ENCODE measurements at regions not wholly inside any gene's neighbourhood (a gene's known extent, or its start where the extent isn't known, plus 50 kb on each side); places are given as distances from the start of the nearest gene placed in this dataset.

DNA sequence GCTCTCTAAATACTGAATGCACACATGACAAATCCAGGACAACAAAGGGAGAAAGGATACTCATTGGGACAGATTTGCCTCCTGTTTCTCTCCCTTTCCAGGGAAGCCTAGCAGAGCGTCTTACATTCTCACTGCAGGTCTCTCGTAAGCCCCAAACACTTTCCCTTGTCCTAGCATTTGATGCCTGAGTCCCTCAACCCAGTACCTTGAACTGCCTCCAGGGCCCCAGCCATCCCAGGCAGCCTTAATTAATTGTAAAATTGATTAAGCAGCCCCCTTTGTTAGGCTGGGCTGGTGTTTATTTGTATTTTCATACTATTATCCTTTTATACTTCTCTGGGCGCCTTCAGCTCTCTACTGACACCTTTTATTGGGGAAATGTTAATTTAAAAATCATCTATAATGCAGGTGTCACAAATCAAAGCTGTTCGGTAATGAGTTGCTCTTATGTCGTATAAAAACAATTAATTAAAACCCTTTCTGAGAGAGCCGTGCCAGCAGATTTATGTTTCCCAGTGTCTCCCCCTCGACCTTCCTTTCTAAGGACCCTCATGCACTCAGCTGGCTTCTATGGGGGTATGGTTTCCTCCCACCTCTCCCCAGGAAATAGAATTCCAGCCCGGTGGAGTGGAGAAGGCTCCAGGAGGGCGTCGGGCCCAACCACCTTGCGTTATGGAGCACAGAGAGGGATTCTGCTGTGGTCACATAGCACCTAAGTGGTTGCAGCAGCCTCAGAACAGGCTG lies 243.8 kb downstream of the RPS24 start:
- DNase-seq: no peak

DNA sequence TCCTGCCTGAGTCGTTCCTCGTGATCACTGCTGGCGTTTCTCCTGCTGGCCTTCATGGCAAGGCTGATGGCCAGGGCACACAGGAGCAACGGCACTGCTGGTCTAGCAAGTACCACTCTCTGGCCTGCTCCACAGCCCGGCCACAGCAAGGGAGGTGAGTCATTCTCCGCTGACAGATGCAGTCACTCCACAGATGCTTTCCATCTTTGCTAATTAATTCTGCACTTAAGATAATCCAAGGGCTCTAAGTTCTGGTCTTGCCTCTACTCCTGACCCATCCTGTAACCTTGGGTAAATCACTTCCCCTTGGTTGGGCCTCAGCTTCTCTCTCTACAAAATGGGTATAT lies 244.4 kb downstream of the RPS24 start:
- DNase-seq: no peak

DNA sequence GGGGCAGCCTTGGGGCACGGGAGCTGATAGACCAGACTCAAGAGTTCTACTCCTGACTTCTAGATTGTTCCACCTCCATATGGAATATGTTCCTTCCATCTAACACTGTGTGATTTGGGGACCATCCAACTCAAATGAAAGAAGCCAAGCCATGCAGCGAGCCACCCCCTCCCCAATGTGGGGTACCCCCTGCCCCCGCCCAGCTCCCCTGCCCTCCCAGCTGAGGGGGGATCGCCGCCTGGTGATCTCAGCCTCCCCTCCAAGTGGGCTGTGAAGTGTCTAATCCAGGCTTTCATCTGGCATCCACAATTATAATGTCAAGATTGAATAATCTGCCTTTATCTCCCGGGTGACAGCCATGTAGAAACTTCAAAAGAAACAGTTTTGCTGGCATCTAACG lies 246.1 kb downstream of the RPS24 start:
- no peak for DNase-seq

DNA sequence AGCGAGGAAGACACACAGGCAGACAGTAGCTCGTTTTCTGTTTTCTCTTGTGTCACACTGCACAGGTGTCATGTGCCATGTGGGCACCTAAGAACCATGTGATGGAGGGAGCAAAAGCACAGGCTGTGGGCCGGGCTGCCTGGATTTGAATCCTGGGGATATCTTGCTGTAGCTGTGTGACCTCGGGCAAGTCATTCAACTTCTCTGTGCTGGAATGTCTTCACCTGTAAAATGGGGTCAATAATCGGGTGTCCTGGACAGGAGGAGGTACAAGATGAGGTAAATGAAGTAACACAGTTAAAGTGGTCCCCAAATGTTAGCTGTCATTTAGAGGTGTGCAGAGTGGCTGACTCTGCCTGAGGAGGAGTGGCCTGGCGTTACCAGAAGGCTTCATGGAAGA lies 246.9 kb downstream of the RPS24 start:
- DNase-seq: no peak

DNA sequence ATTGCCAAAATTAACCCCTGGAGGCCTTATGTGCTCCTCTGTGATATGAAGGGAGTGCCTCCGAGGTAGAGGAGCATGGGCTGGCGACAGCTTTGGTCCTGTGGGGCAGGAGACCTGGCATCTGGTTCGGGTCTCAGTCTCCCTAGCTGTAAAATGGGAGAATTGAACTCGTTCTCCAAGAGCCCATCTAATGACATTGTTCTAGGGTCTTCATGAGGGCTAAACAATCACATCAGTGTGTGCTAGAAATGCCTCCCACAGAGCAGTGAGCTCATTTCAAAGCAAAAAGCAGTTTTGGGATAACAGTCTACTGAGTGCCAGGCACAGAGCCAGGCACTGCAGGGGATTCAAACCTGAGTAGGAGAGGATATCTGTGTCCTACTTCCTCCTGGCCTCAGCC lies 248.0 kb downstream of the RPS24 start:
- no peak for DNase-seq

DNA sequence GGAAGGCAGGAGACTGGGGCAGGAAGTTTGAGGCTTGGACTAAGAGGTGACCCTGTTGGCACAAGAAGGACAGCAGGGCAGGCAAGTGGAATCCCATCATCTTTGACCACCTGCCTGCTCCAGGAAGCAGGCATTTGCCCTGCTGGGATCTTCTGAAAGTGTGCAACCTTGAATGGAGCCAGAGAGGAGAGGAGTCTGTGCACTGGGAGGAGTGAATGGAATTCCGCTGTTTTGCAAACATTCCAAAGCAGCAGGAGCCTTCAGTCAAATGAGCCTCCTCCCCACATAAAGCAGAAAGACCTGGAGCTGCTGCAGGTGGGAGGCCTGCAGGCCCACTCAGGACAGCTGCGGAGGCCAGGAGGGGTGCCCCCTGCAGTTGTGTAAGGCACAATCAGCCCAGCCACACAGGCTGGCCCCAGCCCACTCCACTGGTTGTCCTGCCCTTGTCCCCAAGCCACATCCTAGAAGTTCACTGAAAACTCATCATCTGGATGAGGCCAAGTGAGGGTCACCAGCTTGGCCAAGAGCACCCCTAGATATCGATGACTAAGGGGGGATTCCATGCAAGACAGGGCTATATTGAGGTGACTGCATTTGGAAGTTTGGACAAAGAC lies 249.5 kb downstream of the RPS24 start:
- no peak for DNase-seq

DNA sequence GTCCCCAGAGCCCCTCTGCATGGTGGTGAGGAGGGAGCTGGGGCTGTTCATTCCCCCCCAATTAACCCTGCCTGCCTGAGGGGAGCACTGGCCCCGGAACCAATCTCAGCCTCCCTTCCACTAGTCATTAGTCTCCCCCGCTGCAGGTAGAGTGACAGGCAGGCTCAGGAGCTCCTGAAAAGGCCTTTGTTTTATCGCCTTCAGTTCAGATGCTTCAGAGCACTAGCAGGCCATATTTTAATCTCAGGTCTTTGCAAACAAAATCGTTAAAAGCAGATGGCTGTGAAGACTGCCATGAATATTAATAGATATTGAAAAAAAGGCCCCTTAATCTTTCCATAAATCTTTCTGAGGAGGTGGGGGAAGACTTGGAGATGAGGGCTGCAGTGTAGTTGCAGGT lies 250.7 kb downstream of the RPS24 start:
- no peak for DNase-seq

DNA sequence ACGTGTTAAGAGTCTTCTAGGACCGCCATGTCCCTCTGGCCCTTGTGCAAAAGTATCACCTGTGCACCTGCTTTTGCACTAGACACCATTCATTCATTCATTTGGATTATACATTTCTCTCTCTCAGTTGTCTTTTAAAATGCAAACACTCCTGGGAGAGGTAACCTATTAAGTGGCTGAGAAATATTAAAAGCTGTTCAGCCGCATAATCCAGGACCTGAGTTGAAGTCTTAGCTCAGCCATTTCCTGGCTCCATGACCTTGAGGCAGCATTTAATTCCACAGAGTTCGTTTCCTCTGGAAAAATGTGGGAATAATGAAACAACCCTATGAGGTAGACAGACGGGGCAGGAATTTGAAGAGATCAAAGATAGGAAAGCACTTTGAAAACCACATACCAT lies 251.6 kb downstream of the RPS24 start:
- no peak for DNase-seq

DNA sequence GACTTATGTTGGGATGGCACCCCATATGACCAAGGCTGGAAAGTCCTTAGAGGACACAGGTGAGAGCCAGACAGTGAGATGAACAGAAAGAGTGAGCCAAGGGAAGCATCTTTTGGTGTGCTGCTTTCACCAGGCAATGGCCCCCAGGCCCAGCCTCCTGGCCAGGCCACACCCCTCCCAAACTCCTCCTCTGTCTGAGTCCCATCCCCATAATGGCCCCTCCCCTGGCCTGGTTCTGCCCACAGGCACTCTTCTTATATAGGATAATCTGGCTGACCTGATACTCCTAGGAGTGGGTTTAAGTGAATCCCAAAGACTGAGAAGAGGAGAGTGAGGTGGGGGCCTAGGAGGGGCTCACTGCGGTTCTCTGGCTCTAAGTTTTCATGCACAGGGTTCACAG lies 252.5 kb downstream of the RPS24 start:
- DNase-seq: no peak

DNA sequence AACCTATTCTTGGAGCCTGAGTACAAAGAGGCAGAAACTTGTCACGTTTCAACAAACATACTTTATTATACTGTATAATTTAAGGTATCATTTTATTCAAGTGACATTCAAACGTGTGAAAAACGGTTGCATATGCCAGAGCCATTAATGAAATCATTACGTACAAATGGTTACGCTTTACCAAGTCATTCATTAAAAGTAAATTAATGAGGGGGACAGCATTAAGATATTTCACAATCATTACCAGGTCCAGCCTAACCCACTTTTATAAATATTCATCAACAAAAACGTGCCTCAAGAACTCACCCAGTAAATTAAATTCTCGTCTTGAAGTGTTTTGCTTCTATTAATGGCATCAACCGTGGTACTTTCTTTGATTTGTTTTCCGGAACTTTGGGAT lies 253.0 kb downstream of the RPS24 start:
- DNase-seq: no peak

DNA sequence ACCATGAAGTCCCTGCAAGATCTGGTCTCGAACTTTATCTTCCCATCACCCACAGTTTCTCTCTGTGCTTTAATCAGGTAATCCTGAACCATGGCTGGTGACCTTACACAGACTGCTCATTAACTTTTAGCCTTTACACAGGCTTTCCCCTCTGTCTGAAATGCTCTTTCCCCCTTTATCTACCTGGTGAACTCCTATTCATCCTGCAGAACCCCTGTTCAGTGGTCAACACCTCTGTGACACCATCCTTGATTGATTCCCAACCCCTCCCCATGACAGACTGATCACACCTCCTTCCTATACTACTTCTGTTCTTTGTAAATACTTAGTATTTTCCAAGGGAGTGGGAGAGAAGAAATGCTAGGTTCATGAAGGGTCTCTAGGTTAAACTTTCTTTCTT lies 254.0 kb downstream of the RPS24 start:
- no peak for DNase-seq

DNA sequence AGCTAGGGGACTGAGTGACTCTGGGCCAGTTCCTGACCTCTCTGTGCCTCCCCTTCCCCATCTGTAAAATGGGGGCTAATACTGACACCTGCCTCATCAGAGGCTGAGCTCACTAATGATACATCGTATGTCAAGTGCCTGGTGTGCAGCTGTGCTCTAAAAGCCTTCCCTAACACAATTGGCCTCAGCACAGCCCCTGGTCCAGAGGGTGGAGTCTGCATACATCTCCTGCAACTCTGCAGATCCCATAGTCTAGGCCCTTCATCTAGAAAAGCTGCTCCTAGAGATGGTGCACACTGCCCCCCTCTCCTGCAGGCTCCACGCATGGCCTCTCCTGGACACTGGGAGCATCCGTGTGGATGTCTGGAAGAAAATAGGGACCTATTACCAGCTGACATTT lies 255.0 kb downstream of the RPS24 start:
- DNase-seq: no peak

DNA sequence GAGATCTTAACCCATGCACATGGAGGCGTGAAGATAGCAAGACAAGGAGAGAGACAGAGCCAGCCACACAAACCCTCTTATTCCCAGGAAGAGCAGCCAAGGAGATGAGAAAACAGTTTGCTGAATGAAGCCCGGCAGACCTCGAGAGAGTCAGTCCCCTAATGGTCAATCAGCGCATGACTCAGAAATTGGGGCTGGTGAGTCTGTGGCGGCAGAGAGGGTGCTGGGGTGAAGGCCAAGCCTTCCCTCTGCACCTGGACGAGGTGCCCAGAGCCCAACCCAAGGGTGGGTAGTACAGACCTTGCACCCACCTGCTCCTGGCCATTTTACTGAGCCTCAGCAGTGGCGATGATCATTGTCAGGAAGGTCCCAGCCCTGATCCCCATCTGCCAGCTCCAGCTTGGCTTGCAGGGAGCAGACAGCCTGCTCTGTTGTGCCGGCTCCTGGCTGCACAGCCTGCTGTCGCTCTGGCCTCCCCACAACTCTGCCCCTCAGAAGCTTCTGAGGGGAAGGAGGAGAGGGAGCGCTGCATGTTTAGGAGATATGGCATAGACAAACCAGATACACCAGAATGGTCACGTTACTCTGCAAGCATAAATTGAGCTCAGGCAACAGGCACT lies 256.6 kb downstream of the RPS24 start:
- DNase-seq: no peak

DNA sequence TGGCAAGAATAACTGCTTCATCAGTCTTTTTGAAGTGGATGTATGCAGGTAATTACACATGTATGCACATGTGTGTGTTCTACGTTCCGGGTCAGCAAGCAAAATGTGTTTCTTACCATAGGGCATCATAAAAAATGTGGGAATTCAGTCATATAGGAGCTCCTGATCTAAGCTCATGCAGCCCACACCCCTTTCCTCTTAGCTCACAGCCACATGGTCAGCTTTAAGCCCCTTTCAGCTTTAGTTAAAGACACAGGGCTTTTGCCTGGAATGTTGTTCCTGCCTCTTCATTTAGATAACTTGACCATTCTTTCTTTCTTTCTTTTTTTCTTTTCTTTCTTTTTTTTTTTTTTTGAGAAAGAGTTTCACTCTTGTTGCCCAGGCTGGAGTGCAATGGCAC lies 258.1 kb downstream of the RPS24 start:
- no peak for DNase-seq

DNA sequence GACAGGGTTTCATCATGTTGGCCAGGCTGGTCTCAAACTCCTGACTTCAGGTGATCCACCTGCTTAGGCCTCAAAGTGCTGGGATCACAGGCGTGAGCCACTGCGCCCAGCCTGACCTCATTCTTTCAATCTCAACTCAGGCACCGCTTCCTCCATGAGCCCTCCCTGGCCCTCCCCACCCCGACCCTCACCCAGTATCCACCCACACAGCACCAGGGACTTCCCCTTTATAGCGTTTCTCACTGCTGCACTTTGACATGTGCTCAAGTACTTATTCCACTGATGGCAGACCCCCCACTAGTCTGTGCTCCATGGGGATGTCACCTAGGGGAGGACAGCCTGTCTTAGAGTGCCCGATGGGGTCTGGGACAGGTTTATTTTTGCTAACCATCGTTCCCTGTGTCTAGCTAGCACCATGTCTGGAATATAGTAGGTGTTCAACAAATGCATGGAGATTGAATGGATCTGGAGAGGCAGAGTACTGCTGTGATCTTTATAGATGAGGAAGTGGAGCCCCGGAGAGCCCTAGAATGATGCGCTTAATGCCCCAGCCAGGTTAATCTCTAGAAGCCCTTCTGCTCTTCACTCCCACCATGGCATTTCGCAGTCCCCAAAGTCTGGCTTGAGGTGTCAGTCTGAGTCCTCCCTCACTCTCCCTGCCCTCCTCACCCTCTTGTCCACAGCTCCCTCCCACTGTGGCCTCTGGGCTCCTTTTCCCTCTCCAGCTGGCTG lies 258.8 kb downstream of the RPS24 start:
- no peak for DNase-seq

DNA sequence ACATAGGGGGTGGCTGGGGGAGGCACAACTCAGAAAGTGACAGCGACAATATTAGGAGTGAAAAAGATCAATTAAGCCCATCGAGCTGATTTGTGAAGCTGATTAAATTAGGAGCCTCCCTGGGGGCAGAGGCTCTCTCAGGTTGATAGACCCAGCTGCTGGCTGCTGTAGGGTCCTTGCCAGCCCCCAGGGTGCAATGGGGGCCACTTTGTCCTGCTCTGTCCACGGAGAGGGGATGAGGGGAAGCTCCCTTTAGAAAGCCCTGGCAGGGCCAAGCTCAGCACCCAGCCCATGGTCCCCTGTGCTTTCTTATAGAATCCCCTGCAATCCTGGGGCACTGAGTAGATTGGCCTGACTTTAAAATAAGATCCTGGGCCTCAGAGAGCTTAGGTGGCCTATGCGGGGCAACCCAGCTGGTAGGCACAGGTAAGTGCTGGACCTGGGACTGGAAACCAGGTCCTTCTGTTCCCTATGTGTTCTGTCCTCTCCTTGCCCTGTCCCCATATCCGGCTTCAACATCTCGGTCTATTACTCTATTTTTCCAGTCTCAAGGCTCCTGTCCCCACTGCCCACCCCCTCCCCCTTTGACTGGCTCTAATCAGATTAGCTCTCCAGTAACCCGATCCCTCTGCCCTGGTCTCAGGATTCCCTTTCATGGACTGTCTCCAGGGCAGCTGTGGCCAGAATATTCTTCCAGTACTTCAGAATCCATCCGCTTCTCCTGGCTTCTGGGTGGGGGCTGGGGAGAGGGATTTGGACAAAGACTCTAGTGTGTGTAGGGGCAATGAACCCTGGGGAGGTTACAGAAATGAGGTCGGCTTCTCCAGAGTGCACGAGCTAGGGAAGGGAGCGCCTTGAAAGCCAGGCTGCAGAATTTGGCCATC lies 259.6 kb downstream of the RPS24 start:
- no peak for DNase-seq

DNA sequence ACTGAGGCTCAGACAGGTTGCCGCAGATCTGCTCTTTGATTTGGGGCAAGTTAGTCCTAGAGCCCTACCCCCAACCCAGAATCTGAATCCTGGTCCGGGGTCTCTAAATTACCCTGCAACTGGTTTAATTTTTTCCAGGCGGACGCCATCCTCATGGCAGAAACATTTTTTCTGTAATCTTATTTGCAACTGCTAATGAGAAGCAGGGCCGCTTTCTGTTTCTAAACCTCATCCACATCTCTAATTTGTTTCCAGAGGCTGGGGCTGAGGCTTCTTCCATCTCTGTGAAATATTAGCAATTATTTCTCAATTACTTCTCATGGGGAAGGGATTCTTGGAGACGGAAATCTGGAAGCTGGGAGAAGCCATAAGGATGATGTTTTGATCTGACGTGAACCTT lies 261.6 kb downstream of the RPS24 start:
- no peak for DNase-seq

DNA sequence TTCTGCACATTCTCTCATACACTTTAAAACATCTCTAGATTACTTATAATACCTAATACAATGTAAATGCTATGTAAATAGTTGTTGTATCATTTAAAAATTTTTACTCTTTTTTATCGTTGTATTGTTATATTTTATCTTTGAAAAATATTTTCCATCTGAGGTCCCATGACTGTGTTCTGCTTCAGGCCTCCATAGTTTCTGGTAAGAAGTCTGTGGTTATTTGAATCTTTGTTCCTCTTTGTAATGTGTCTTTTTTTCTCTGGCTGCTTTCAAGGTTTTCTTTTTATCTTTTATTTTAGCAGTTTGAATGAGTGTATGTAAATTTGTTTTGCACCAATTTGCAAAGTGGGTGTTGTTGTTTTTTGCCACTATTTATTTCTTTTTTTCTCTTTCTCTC lies 263.1 kb downstream of the RPS24 start:
- DNase-seq: no peak

DNA sequence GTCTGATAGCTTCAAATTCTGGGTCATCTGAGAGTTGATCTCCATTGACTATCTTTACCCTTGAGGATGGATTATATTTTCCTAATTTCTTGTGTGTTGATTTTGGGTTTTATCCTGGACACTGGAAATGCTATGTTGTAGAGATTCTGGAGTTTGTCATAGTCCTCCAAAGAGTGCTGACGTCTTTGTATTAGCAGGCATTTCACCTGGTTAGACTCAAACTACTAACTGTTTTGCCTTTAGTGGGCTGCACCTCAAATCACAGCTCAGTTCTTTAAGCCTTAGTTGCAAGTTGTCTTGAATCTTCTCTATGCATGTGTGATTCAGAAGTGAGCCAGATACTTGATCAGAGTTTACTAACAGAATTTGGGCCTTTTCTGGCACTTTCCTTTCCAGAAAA lies 264.3 kb downstream of the RPS24 start:
- no peak for DNase-seq

DNA sequence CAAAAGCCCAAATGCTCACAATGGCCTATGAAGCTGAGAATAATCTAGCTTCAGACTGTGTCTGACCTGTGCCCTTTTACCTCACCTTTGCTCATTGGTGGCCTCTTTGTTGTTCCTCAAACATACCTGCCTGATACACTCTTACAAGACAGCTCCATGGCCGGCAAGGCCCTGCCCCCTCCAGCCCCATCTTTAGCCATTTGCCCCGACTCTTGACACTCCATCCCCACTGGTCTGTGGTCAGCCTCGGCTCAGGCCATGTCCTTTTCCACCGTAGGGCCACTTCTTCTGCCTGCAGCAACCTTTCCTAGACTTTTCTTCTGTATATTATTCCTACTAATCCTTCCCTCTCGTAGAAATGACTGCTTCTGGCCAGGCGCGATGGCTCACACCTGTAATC lies 265.2 kb downstream of the RPS24 start:
- DNase-seq: no peak

DNA sequence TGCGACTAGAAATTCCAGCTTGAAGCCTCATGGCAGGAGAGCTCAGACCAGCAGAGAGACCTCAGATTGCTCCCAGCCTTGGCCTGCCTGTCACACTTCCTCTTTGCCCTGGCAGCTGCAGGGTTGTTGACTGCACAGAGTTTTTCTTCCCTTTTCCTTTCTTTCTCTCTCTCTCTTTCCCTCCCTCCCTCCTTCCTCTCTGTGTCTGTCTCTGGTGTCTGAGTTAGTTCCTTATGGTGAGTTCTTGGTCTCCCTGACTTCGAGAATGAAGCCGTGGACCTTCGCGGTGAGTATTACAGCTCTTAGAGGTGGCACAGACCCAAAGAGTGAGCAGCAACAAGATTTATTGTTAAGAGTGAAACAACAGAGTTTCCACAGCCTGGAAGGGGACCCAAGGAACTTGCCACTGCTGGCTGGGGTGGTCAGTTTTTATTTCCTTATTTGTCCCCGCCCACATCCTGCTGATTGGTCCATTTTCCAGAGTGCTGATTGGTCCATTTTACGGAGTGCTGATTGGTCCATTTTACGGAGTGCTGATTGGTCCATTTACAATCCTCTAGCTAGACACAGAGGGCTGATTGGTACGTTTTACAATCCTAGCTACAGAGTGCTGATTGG lies 266.3 kb downstream of the RPS24 start:
- peak; percentile 13 for DNase-seq

DNA sequence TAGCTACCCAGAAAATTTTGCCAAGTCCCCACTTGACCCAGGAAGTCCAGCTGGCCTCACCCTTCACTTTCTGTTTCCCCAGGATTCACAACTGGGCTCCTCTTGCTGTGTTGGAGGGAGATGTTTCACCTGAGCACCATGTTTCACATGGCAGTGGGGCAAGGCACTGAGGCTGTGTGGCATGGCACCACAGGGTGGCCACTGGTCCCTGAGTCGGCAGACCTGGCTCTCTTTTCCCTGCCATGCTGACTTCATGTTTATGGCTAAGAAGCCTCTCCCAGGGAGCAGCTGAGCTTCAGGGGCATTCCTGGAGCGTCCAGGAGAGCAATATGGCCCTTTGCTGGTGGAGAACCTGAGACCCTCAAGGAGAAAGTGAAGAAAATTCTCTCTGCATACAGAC lies 266.9 kb downstream of the RPS24 start:
- DNase-seq: no peak

DNA sequence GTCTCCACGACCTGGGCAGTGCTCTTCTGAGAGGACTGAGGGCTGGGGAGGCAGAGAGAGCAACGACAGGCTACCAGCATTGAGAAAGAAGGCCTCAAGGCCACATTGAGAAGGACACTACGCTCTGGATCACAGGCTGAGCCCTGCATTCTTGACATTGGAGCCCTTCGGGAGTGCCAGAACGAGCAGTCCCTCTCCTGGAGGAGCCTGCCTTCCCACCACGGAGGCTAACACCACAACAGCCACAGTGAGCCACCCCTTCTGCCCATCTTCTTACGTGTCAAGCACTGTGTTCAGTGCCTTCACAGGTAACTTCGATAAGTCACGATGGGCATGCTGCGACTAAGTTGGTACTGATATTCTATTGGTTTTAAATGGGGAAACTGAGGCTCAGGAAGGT lies 267.8 kb downstream of the RPS24 start:
- DNase-seq: no peak

Measured in stimulated activated CD4-positive, alpha-beta T cell treated with anti-CD3 and anti-CD28 coated beads, Interleukin-1b, Interleukin-23, amount 100 ng/mL, for 48 hours (primary cell).